Left ventricle myocardium superior (tissue), 1 donor: ENCODE measurements at regions not wholly inside any gene's neighbourhood (a gene's known extent, or its start where the extent isn't known, plus 50 kb on each side); places are given as distances from the start of the nearest gene placed in this dataset.

Experiments used
- ATAC-seq: fragments of 200-7000 bp; cut with Tn5 transposase; one replicate; pipeline ENCODE4 v1.9.1; 2020; ENCODE audit warnings: mild to moderate bottlenecking, moderate library complexity
- DNase-seq: peaks from one replicate; pipeline ENCODE4 v3.0.0-alpha.2; 2020
- intact Hi-C: fragments of 100-400 bp; cut with micrococcal nuclease; formaldehyde crosslinking; loops from one replicate; pipeline ENCODE4 v1.11.0; 2022
- donor health status: DM: no; HTN: yes; CAD: no; lungs with severe emphysema.

- intact Hi-C loops: no loop called here
- DNase-seq (no peak), ATAC-seq (no peak)
Observed at GRCh38 chr20:40223810-40224209, 465.2 kb downstream of the MAFB start.

- DNase-seq (no peak), ATAC-seq (no peak)
- intact Hi-C loops: no loop called here
Observed at GRCh38 chr20:40218971-40219370, 470.1 kb downstream of the MAFB start.

- no peak for ATAC-seq
- DNase-seq: no peak
- intact Hi-C loops: no loop called here
Observed at GRCh38 chr20:40218316-40218969, 470.6 kb downstream of the MAFB start.

GRCh38 chr20:40207655-40208054, 481.4 kb downstream of the MAFB start:
- intact Hi-C loops: no loop called here
- ATAC-seq (peak; percentile 96), DNase-seq (no peak)

DNA sequence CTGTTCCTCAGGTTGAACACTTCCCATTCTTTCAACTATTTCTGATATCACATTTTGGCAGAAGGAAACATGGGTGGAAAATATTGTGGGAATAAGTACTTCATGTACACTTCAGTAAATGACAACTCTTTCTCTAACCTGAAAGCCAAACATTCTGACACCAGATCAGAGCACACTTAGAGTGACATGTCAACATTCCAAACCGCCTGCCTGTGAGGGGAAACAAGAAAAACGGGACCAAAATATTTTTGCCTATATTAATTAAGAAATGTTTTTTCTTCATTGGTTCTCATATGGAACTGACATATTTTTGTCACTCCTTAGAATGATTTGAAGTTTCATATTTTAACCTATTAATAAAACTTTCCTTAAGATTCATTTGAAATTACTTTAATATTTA, 483.1 kb downstream of the MAFB start:
- ATAC-seq: no peak
- no peak for DNase-seq

DNA sequence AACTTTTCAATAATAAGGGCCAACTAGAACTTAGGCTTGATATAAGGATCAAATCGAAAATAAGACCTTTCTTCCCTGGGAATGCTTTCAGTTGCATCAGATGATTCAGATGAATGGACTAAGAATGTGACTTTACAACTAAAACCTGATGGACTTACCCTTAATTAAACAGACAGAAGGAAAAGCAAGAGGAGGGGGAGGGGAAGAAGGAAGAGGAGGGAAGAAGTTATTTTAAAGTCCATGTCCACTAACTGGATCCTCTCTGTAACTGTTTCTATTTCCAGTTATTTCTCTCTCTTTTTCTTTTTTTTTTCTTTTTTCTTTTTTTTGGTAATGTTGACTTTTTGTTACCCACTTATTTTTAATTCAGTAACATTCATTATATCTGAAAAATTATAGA, 486.0 kb downstream of the MAFB start:
- ATAC-seq (no peak), DNase-seq (no peak)
- intact Hi-C loops: no loop called here

More for the DNA sequence above, 483.1 kb downstream of the MAFB start:
- intact Hi-C loops: no loop called here

DNA sequence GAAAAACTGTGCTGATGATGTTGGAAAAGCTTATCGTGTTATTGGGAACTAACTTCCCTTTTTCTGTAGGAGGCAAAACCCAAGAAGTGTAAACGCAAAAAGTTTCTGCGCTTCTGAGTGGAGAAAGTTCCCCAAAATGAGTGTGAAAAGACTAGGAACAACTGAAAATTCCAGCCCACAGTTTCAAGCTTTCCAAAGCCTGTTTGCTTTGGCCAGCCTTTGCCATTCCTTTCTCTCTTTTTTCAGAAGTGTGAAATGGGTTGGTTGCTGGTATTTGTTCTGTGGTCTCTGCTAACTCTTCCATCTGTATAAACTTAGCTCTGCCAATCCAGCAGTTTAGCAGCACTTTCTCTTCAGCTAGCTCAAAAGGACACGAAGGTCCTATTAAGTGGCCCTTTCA, 491.3 kb downstream of the MAFB start:
- ATAC-seq: peak; percentile 84
- intact Hi-C loops: no loop called here
- no peak for DNase-seq

GRCh38 chr20:40196846-40197436, 492.1 kb downstream of the MAFB start:
- intact Hi-C loops: no loop called here
- ATAC-seq (no peak), DNase-seq (no peak)

GRCh38 chr20:40195742-40196141, 493.3 kb downstream of the MAFB start:
- intact Hi-C loops: no loop called here
- ATAC-seq (no peak), DNase-seq (no peak)

GRCh38 chr20:40192529-40192928, 496.5 kb downstream of the MAFB start:
- no peak for DNase-seq
- intact Hi-C loops: no loop called here
- ATAC-seq: no peak

DNA sequence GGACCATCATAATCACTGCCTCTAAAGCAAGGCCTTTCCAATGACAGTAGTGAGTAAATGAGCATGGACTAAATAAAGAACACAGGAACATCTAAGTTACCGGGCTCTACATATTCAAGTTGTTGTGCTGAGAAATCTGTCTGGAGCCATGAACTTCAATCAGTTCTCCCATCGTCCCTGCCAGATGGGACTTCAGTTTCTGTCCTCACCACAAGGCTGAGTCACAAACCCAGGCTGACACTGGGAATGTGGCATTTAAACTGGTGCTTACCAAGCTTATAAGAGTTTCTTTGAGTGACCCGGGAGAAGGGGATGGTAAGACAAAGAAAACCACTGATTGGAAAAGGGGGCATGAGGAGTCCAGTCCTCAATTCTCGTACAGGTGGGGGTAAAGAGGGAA, 497.0 kb downstream of the MAFB start:
- intact Hi-C loops: no loop called here
- ATAC-seq (peak; percentile 12), DNase-seq (no peak)

- DNase-seq (peak; percentile 42), ATAC-seq (peak; percentile 83)
- intact Hi-C loops: no loop called here
Observed at GRCh38 chr20:40191573-40191972, 497.5 kb downstream of the MAFB start.

DNA sequence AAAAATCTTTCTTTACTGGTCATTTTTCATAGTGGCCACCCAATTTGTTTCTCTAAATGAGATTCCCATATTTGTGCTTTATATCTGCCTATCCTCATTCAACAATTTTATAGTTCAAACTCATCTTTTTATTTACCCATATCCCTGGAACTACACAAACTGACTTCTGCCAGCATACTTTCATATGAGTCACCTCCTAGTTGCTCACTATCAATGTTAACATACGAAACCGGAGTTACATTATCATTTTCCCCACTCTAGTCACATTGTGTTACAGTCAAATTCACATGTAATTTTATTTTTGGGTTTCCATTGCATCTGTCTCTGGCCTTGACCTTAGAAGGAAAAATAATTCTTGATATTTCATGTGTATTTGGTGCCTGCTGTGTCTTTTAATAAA, 499.4 kb downstream of the MAFB start:
- peak; percentile 42 for ATAC-seq
- intact Hi-C loops: no loop called here
- no peak for DNase-seq

GRCh38 chr20:40188319-40188718, 500.7 kb downstream of the MAFB start:
- intact Hi-C loops: no loop called here
- ATAC-seq: no peak

DNA sequence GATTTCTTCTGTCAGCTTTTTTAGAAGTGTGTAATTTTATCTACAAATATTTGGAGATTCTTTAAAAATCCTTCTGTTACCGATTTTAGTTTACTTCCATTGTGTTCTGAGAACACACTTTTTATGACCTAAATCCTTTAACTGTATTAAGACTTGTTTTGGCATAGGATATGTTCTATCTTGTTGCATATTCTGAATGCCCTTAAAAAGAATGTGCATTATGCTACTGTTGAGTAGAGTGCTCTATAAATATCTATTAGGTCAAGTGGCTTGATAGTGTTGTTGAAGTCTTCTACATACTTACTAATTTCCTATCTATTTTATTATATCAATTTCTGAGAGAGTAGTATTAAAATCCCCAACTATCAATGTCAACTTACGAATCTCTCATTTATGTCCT, 502.2 kb downstream of the MAFB start:
- no peak for ATAC-seq
- intact Hi-C loops: no loop called here

More at GRCh38 chr20:40188319-40188718, 500.7 kb downstream of the MAFB start:
- no peak for DNase-seq

GRCh38 chr20:40181676-40182075, 507.4 kb downstream of the MAFB start:
- intact Hi-C loops: no loop called here
- DNase-seq (no peak), ATAC-seq (no peak)

More for the DNA sequence above, 502.2 kb downstream of the MAFB start:
- DNase-seq: no peak

GRCh38 chr20:40176098-40176841, 512.8 kb downstream of the MAFB start:
- ATAC-seq (no peak), DNase-seq (no peak)
- intact Hi-C loops: no loop called here

DNA sequence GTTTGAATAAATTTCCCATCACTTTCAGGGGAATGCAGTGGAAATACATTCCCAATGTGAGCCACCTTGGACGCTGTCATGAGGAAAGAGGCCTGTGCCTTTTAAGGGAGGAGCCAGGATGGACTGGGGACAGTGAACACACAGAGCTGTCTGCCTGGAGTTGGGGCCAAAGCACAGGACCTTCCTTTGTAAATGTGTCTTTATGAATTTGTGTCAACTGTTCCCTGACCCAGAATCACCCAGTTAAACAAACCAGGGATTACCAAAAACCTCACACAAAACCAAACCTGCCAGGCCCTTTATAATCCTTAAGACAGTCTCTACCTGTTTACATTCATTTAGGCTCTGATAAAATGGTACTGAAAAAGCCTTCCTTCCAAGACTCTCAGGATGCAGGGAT, 513.7 kb downstream of the MAFB start:
- ATAC-seq: no peak
- DNase-seq: no peak
- intact Hi-C loops: no loop called here

DNA sequence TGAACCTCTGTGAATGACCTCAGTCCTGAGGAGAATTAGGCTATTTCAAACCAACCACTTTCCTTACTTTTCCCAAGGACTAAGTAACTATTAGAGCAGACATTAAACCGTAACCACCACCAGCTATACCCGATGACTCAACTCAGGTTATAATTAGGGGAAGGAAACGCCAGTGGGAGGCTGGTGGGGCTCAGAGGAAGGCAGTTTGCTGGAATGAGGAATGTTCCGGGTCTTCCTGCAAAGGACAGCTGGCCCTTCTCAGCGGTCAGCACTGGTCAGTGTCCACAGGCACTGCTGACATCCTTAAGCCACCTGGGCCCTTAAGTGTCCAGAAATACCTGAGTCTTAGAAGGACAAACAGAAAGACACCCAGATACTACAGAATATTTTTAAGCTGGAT, 515.2 kb downstream of the MAFB start:
- intact Hi-C loops: no loop called here
- no peak for ATAC-seq
- no peak for DNase-seq

DNA sequence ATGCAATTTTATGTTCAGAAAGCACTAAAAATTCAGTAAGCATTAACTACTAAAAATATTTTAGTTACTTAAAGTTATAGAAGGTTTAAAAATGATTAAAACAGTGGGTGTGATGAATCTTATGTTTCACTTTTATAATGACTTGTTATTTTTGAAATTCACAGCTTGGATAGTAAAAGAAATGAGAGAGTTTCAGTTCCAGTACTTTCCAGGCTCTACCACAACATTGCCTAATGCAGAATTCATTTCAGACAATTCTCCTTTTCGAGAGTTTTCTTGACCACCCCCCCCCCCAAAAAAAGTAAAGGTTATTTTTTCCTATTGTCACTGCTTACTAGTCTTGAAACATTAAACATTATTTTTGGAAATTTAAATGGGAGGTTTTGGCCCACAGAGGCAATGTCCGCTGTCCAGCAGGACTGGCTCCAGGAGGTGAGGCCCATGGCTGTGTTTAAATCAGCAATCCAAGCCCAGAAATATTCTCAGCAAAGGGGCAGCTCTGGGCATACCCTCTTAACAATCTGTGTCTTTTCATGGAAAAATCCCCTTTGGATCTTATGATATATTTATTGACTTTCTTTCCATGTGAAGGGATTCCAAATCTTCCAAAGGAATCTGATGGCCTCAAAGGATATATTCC, 519.9 kb downstream of the MAFB start:
- no peak for DNase-seq
- ATAC-seq: no peak
- intact Hi-C loops: no loop called here
